H1 (cell line): ENCODE measurements at regions not wholly inside any gene's neighbourhood (a gene's known extent, or its start where the extent isn't known, plus 50 kb on each side); places are given as distances from the start of the nearest gene placed in this dataset.

Source experiments
- CEBPB ChIP-seq: IDR thresholded peaks from 2 replicates; pipeline ENCODE4 v1.6.1; 2012; ENCODE audit warnings: low read depth, low read length
- CHD7 ChIP-seq: fragments of 300-600 bp; sonication (generic); IDR thresholded peaks from 2 replicates; pipeline ENCODE4 v1.7.1; 2012; ENCODE audit warnings: low read length, moderate library complexity, mild to moderate bottlenecking, inconsistent platforms; ENCODE audit not compliant: insufficient replicate concordance
- CTCF ChIP-seq, 3 experiments: IDR thresholded peaks; 1 replicate in 2 of 3; 2 replicates in 1 of 3; pipeline versions ENCODE4 v1.5.1 to v1.6.1; 2011; ENCODE audit warnings: low read length in 3 of 3, mild to moderate bottlenecking in 3 of 3, inconsistent platforms in 2 of 3, low read depth in 1 of 3, moderate library complexity in 1 of 3; ENCODE audit not compliant: insufficient read depth in 1 of 3; ENCODE audit errors: control extremely low read depth in 1 of 3
- EZH2 ChIP-seq: fragments of 200-600 bp; sonication (generic); IDR thresholded peaks from 2 replicates; pipeline ENCODE4 v1.7.1; 2012; ENCODE audit warnings: low read depth, mild to moderate bottlenecking, moderate library complexity, low read length, inconsistent platforms; ENCODE audit not compliant: severe bottlenecking
- PHF8 ChIP-seq: fragments of 200-600 bp; sonication (generic); conservative IDR thresholded peaks from 2 replicates; pipeline ENCODE4 v1.7.1; 2012; ENCODE audit warnings: low read depth, mild to moderate bottlenecking, inconsistent platforms, low read length, moderate library complexity
- POLR2A ChIP-seq, 2 experiments: IDR thresholded peaks; 1 replicate in 1 of 2; 2 replicates in 1 of 2; pipeline ENCODE4 v1.6.1; 2011; ENCODE audit warnings: low read depth in 2 of 2, low read length in 2 of 2, mild to moderate bottlenecking in 2 of 2; ENCODE audit errors: control extremely low read depth in 1 of 2
- POLR2AphosphoS5 ChIP-seq: IDR thresholded peaks from 2 replicates; pipeline ENCODE4 v1.6.1; 2011; ENCODE audit warnings: low read depth, low read length
- SRF ChIP-seq: IDR thresholded peaks from 2 replicates; pipeline ENCODE4 v1.6.1; 2011; ENCODE audit warnings: mild to moderate bottlenecking, low read depth, low read length, moderate library complexity
- ZNF274 ChIP-seq: IDR thresholded peaks from 2 replicates; pipeline ENCODE4 v1.7.0; 2012; ENCODE audit warnings: low read length, borderline replicate concordance; ENCODE audit errors: extremely low read depth

- TF ChIP-seq SRF (no peak), POLR2A (IDR thresholded peaks at IDR 0.05; ENCODE audit: control extremely low read depth in 1 of 2, low read depth in 2 of 2, low read length in 2 of 2) (no peak), CHD7 (no peak), EZH2 (no peak), POLR2AphosphoS5 (no peak), PHF8 (no peak), ZNF274 (no peak), CEBPB (no peak), CTCF (IDR thresholded peaks at IDR 0.05; ENCODE audit: control extremely low read depth in 1 of 3, insufficient read depth in 1 of 3, low read depth in 1 of 3, low read length in 3 of 3) (no peak)
These were observed 370.2 kb downstream of the PPP1R3A start for GRCh38 chr7:113548561-113548960.
